ENCODE measurements at regions not wholly inside any gene's neighbourhood (a gene's known extent, or its start where the extent isn't known, plus 50 kb on each side); places are given as distances from the start of the nearest gene placed in this dataset.

DNA sequence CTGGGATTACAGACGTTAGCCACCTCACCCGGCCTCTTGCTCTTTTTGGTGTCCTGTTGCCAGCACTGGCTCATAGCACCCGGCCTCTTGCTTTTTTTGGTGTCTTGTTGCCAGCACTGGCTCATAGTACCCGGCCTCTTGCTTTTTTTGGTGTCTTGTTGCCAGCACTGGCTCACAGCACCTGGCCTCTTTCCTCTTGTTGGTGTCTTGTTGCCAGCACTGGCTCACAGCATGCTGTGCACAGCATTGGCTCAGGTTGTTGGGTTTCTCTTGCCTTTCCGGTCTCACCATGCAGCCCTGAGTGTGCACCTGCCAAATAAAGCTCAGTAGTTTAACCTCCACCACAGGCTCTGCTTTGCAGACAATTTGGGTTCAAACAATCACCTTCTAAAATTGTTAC, 208.2 kb downstream of the THBS2 start:
- no peaks in the 10 kb centered on the region for H3K79me2 ChIP-seq (ENCODE audit: insufficient read depth, low read depth)
- H4K20me1 ChIP-seq (ENCODE audit: insufficient read depth), result no peaks in the 10 kb centered on the region
- H3K4me2 ChIP-seq, result no peak overlapping the region
- H3K9ac ChIP-seq, result no peak overlapping the region
- H3K36me3 ChIP-seq (ENCODE audit: insufficient read depth), result no peaks in the 10 kb centered on the region
- no peaks in the 10 kb centered on the region for H3K4me1 ChIP-seq (ENCODE audit: low read depth, poor library complexity, severe bottlenecking)
- TF ChIP-seq, protein P1, sequence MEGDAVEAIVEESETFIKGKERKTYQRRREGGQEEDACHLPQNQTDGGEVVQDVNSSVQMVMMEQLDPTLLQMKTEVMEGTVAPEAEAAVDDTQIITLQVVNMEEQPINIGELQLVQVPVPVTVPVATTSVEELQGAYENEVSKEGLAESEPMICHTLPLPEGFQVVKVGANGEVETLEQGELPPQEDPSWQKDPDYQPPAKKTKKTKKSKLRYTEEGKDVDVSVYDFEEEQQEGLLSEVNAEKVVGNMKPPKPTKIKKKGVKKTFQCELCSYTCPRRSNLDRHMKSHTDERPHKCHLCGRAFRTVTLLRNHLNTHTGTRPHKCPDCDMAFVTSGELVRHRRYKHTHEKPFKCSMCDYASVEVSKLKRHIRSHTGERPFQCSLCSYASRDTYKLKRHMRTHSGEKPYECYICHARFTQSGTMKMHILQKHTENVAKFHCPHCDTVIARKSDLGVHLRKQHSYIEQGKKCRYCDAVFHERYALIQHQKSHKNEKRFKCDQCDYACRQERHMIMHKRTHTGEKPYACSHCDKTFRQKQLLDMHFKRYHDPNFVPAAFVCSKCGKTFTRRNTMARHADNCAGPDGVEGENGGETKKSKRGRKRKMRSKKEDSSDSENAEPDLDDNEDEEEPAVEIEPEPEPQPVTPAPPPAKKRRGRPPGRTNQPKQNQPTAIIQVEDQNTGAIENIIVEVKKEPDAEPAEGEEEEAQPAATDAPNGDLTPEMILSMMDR (conservative IDR thresholded peaks at IDR 0.05; ENCODE audit: low read depth, low read length), result no peak
- H3K4me3 ChIP-seq (IDR thresholded peaks at IDR 0.05; ENCODE audit: insufficient read depth, low read depth, low read length), result no peak overlapping the region
- H2AFZ ChIP-seq (ENCODE audit: low read depth), result no peak overlapping the region
- no peaks in the 10 kb centered on the region for H3K27me3 ChIP-seq (ENCODE audit: insufficient read depth, low read depth)
- H3K27ac ChIP-seq, result no peak overlapping the region

DNA sequence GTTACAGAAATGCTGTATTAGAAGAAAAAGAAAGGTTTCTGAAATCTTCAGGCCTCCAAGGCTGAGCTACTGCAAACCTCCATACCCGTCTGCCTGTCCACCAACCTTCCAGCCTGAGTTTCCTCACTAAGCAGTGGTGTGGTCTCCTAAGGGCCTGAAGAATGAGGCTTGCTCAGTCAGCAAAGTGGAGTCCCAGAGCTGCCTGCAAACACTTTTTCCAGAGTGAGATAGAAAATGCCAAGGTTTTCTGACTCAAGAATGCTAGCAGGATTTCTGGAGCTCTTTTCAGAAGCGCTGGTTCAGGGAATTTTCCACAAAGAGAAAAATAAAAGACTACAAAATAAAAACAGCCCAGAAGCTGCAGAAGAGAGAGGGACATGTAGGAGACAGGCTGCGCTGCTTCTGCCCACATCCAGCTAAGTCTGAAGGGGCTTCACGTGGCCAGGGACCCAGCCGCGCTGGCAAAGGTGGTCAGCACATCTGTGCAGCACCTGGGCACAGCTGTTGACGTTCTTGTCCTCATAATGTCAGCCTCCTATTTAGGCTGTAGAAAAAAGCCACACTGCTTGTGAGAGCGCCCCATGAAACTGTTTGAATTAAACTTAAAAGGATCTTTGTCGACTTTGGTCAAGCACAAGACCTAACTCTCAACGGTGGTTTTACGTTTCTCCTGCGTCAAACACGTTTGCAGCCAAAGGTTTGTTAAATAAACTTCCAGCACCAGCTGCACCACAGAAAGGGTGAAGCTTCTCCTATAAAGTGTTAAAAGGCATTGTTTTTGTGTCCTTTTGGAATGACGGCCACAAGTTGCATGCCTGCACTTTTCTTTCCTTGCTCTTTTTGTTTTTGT, 209.0 kb downstream of the THBS2 start:
- Histone ChIP-seq H3K27me3 (ENCODE audit: insufficient read depth, low read depth) (no peaks in the 10 kb centered on the region), H3K4me1 (ENCODE audit: low read depth, poor library complexity, severe bottlenecking) (no peaks in the 10 kb centered on the region), H2AFZ (ENCODE audit: low read depth) (no peak overlapping the region), H4K20me1 (ENCODE audit: insufficient read depth) (no peaks in the 10 kb centered on the region), H3K4me2 (no peak overlapping the region), H3K27ac (no peak overlapping the region), H3K79me2 (ENCODE audit: insufficient read depth, low read depth) (no peaks in the 10 kb centered on the region), H3K9ac (no peak overlapping the region), H3K36me3 (ENCODE audit: insufficient read depth) (no peaks in the 10 kb centered on the region), H3K4me3 (IDR thresholded peaks at IDR 0.05; ENCODE audit: insufficient read depth, low read depth, low read length) (no peak overlapping the region)
- TF ChIP-seq, protein P1 (conservative IDR thresholded peaks at IDR 0.05; ENCODE audit: low read depth, low read length), result no peak

DNA sequence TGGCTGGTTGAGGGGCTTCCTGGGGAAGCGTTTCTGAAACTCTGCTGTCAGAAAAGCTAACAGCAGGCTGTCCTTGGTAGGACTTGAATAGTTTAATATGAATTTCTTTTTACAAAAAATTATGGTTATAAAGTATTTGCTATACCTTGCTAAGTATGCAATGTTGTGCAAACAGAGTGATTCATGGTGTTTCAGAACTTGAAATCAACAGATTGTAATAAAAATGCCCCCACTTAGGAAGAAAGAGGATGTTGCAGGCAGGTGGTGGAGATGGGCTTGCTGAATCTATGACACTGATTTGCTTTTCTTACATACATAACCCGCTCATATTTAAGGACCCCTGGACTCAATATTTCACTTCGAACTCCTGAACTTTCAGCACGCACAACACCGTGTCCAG, 211.6 kb downstream of the THBS2 start:
- TF ChIP-seq, protein P1 (conservative IDR thresholded peaks at IDR 0.05; ENCODE audit: low read depth, low read length), result no peak
- Histone ChIP-seq H3K4me1 (ENCODE audit: low read depth, poor library complexity, severe bottlenecking) (no peaks in the 10 kb centered on the region), H3K36me3 (ENCODE audit: insufficient read depth) (no peaks in the 10 kb centered on the region), H4K20me1 (ENCODE audit: insufficient read depth) (no peaks in the 10 kb centered on the region), H3K4me3 (IDR thresholded peaks at IDR 0.05; ENCODE audit: insufficient read depth, low read depth, low read length) (no peak overlapping the region), H3K27me3 (ENCODE audit: insufficient read depth, low read depth) (no peaks in the 10 kb centered on the region), H2AFZ (ENCODE audit: low read depth) (no peak overlapping the region), H3K27ac (no peak overlapping the region), H3K79me2 (ENCODE audit: insufficient read depth, low read depth) (no peaks in the 10 kb centered on the region), H3K4me2 (no peak overlapping the region), H3K9ac (no peak overlapping the region)

DNA sequence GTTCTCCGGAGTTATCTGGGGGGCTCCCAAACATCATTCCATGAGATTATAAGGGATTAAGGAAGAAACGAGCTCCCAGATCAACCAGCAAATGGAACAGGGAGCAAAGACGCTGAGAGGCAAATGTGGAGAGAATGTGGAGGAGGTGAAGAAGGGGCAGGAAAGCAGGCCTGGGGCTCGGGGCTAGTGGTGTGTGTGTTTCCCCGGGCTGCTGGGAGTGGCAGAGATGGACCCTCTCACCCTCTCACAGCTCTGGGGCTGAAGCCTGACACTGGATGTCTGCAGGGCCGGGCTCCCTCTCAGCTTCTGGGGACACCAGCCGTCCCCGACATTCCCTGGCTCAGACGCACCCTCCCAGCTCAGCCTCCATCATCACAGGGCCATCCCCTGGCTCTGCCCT, 212.6 kb downstream of the THBS2 start:
- H3K4me3 ChIP-seq (IDR thresholded peaks at IDR 0.05; ENCODE audit: insufficient read depth, low read depth, low read length), result no peak overlapping the region
- H2AFZ ChIP-seq (ENCODE audit: low read depth), result no peak overlapping the region
- H3K4me2 ChIP-seq, result no peak overlapping the region
- no peak overlapping the region for H3K27ac ChIP-seq
- no peaks in the 10 kb centered on the region for H3K79me2 ChIP-seq (ENCODE audit: insufficient read depth, low read depth)
- TF ChIP-seq, protein P1 (conservative IDR thresholded peaks at IDR 0.05; ENCODE audit: low read depth, low read length), result no peak
- no peaks in the 10 kb centered on the region for H4K20me1 ChIP-seq (ENCODE audit: insufficient read depth)
- H3K4me1 ChIP-seq (ENCODE audit: low read depth, poor library complexity, severe bottlenecking), result no peaks in the 10 kb centered on the region
- no peaks in the 10 kb centered on the region for H3K27me3 ChIP-seq (ENCODE audit: insufficient read depth, low read depth)
- no peaks in the 10 kb centered on the region for H3K36me3 ChIP-seq (ENCODE audit: insufficient read depth)
- H3K9ac ChIP-seq, result no peak overlapping the region
